HepG2 (cell line): ENCODE measurements at regions not wholly inside any gene's neighbourhood (a gene's known extent, or its start where the extent isn't known, plus 50 kb on each side); places are given as distances from the start of the nearest gene placed in this dataset.

Experiments used
- ATAC-seq: fragments of 200-7000 bp; cut with Tn5 transposase; 3 replicates; pipeline ENCODE4 v1.9.1; 2020; ENCODE audit warnings: mild to moderate bottlenecking, moderate library complexity
- BruUV-seq: library from RNA; stranded (reverse); fragments of 400-500 nt; replicated peaks from 2 replicates; lab custom pipeline; 2021; lab: Mats Ljungman, UMichigan
- CTCF ChIA-PET: fragments of 300-600 bp; formaldehyde crosslinking; extraction: SDS; loops from one replicate; lab custom pipeline; 2021; ENCODE audit warnings: low total read pairs, inconsistent platforms, low intra/inter-chr PET ratio; lab: Yijun Ruan, JAX
- POLR2A ChIA-PET: fragments of 350-600 bp; sonication (Branson Sonifier 250); formaldehyde crosslinking; loops from one replicate; lab custom pipeline; 2020; ENCODE audit warnings: antibody characterized with exemption, inconsistent platforms; lab: Yijun Ruan, JAX
- DNase-seq: peaks from one replicate; pipeline ENCODE4 v3.0.0-alpha.2; 2015; ENCODE audit warnings: low spot score
- FAIRE-seq: peaks from 3 replicates; lab custom pipeline; 2011; peaks lifted over from hg19 to GRCh38; lab: Jason Lieb, UNC
- H2AFZ ChIP-seq: one replicate; pipeline ENCODE4 v1.6.1; 2011; ENCODE audit warnings: low read length, inconsistent platforms
- H3K27ac ChIP-seq: fragments of 300-600 bp; 3 replicates; pipeline ENCODE4 v1.8.0; 2011; ENCODE audit warnings: mixed run types, mild to moderate bottlenecking, mixed read lengths, low read length, inconsistent platforms; ENCODE audit not compliant: insufficient read depth; ENCODE audit errors: extremely low read length
- H3K27me3 ChIP-seq, 2 experiments: fragments of 200-600 bp in 1 of 2; 2 replicates in 1 of 2; 3 replicates in 1 of 2; pipeline versions ENCODE4 v1.6.0 to v1.8.0; 2011; ENCODE audit warnings: low read length in 2 of 2, mild to moderate bottlenecking in 2 of 2, moderate library complexity in 2 of 2, inconsistent platforms in 1 of 2; ENCODE audit not compliant: insufficient read depth in 2 of 2, control insufficient read depth in 1 of 2
- H3K36me3 ChIP-seq, 2 experiments: fragments of 200-600 bp in 1 of 2; replicated peaks in 1 of 2; 2 replicates in 1 of 2; 3 replicates in 1 of 2; pipeline versions ENCODE4 v1.5.1 to v1.8.0; 2011; ENCODE audit warnings: low read length in 2 of 2, inconsistent platforms in 1 of 2; ENCODE audit not compliant: insufficient read depth in 2 of 2, control insufficient read depth in 1 of 2
- H3K4me1 ChIP-seq: 2 replicates; pipeline ENCODE4 v1.5.1; 2012; ENCODE audit warnings: low read length, inconsistent platforms; ENCODE audit not compliant: insufficient read depth
- H3K4me2 ChIP-seq: 2 replicates; pipeline ENCODE4 v1.6.0; 2011; ENCODE audit warnings: low read depth, low read length, inconsistent platforms
- H3K4me3 ChIP-seq, 3 experiments: fragments of 200-600 bp in 1 of 3; sonication (generic), shearing (Covaris generic) in 1 of 3; replicated peaks in 1 of 3; 2 replicates each; pipeline ENCODE4 v1.5.1; 2011 to 2016; ENCODE audit warnings: low read length in 3 of 3, inconsistent platforms in 2 of 3, low read depth in 2 of 3, mild to moderate bottlenecking in 2 of 3, control low read depth in 1 of 3, mixed read lengths in 1 of 3; ENCODE audit not compliant: insufficient read depth in 1 of 3
- H3K79me2 ChIP-seq: one replicate; pipeline ENCODE4 v1.6.1; 2011; ENCODE audit warnings: low read length, inconsistent platforms; ENCODE audit not compliant: insufficient read depth
- H3K9ac ChIP-seq: 2 replicates; pipeline ENCODE4 v1.6.0; 2011; ENCODE audit warnings: mild to moderate bottlenecking, low read depth, low read length, inconsistent platforms; ENCODE audit not compliant: insufficient read depth
- H3K9me3 ChIP-seq: 2 replicates; pipeline ENCODE4 v1.5.1; 2012; ENCODE audit warnings: mild to moderate bottlenecking, low read length
- H4K20me1 ChIP-seq: 2 replicates; pipeline ENCODE4 v1.6.0; 2011; ENCODE audit warnings: inconsistent platforms, mild to moderate bottlenecking, low read length, moderate library complexity; ENCODE audit not compliant: insufficient read depth
- ATF2 ChIP-seq: sonication (generic); formaldehyde crosslinking; IDR thresholded peaks from 2 replicates; pipeline ENCODE4 v1.4.0; 2020; ENCODE audit warnings: missing genetic modification reagents
- HNRNPUL1 ChIP-seq: fragments of 200-400 bp; formaldehyde crosslinking; IDR thresholded peaks from 2 replicates; pipeline ENCODE4 v1.6.1; 2017; ENCODE audit warnings: low read depth, mild to moderate bottlenecking, low read length, moderate library complexity
- RAD21 ChIP-seq: fragments of 450-650 bp; formaldehyde crosslinking; IDR thresholded peaks from 2 replicates; pipeline ENCODE4 v1.5.0; 2020; ENCODE audit warnings: mild to moderate bottlenecking
- ZFP41 ChIP-seq: sonication (generic); formaldehyde crosslinking; IDR thresholded peaks from 2 replicates; pipeline ENCODE4 v1.4.0; 2020; ENCODE audit warnings: mild to moderate bottlenecking, missing genetic modification reagents, borderline replicate concordance
- ZNF138 ChIP-seq: sonication (generic); formaldehyde crosslinking; IDR thresholded peaks from 2 replicates; pipeline ENCODE4 v1.5.0; 2020; ENCODE audit warnings: mild to moderate bottlenecking, low read depth, missing genetic modification reagents
- ZNF383 ChIP-seq: sonication (generic); formaldehyde crosslinking; IDR thresholded peaks from 2 replicates; pipeline ENCODE4 v1.4.0; 2020; ENCODE audit warnings: missing genetic modification reagents, mild to moderate bottlenecking, borderline replicate concordance
- ZNF547 ChIP-seq: sonication (generic); formaldehyde crosslinking; IDR thresholded peaks from 2 replicates; pipeline ENCODE4 v1.5.1; 2020; ENCODE audit warnings: mild to moderate bottlenecking, missing genetic modification reagents
- ZNF644 ChIP-seq: IDR thresholded peaks from 2 replicates; pipeline ENCODE4 v1.6.1; 2016; ENCODE audit warnings: low read depth
- ZSCAN25 ChIP-seq: sonication (generic); formaldehyde crosslinking; IDR thresholded peaks from 2 replicates; pipeline ENCODE4 v1.8.0; 2022; ENCODE audit warnings: mild to moderate bottlenecking, missing genetic modification reagents
- WGBS: methylation state at CpG from one replicate; pipeline ENCODE4 v1.1.6; 2017; ENCODE audit warnings: low lambda C conversion rate; 5-methylcytosine and 5-hydroxymethylcytosine counted together
- in situ Hi-C: cut with HindIII; loops from 2 replicates; pipeline ENCODE4 v1.10.0; 2017; ENCODE audit warnings: low pct_unique_long_range_greater_than_20kb; ENCODE audit not compliant: extremely low pct_ligation_motif_present
- intact Hi-C: fragments of 100-400 bp; cut with micrococcal nuclease; formaldehyde crosslinking; loops from one replicate; pipeline ENCODE4 v1.10.0; 2022; ENCODE audit not compliant: unreplicated experiment

GRCh38 chr2:212915121-212915782 is 236.2 kb downstream of the IKZF2 start:
- H3K4me1 ChIP-seq = no peaks in the 10 kb centered on the region
- no peak overlapping the region for H2AFZ ChIP-seq
- H3K4me3 ChIP-seq = no peak overlapping the region
- no peaks in the 10 kb centered on the region for H3K27me3 ChIP-seq
- H4K20me1 ChIP-seq = no peaks in the 10 kb centered on the region
- WGBS = 2% methylated on average over 4 of the region's 4 CpGs
- in situ Hi-C loops (no loop called here), intact Hi-C loops (no loop called here)
- no peak overlapping the region for H3K27ac ChIP-seq
- no peak for FAIRE-seq
- DNase-seq = no peak
- no TSS peak for BruUV-seq
- no peaks in the 10 kb centered on the region for H3K79me2 ChIP-seq
- TF ChIP-seq ZNF138 = no peak
- no peak for TF ChIP-seq ZFP41 (CRISPR knock-in tag)
- no peak for TF ChIP-seq RAD21 (CRISPR knock-in tag)
- TF ChIP-seq ZSCAN25 (CRISPR knock-in tag) = no peak
- TF ChIP-seq ATF2 = no peak
- TF ChIP-seq ZNF547 (CRISPR knock-in tag) = no peak
- TF ChIP-seq ZNF383 (CRISPR knock-in tag) = no peak
- no peak for TF ChIP-seq ZNF644 (CRISPR knock-in tag)
- TF ChIP-seq HNRNPUL1 = no peak
- CTCF ChIA-PET = no interaction called here
- H3K4me2 ChIP-seq = no peak overlapping the region
- no peaks in the 10 kb centered on the region for H3K9me3 ChIP-seq
- no peaks in the 10 kb centered on the region for H3K36me3 ChIP-seq
- no peak overlapping the region for H3K9ac ChIP-seq
- no peak for ATAC-seq
- POLR2A ChIA-PET = no interaction called here
